ENCODE measurements at regions not wholly inside any gene's neighbourhood (a gene's known extent, or its start where the extent isn't known, plus 50 kb on each side); places are given as distances from the start of the nearest gene placed in this dataset.
"Not testable (repeated sequence)": the region's sequence is repeated elsewhere in the genome, so short reads cannot be mapped to it uniquely, and the experiment has no call there.

GRCh38 chr1:30000266-30000665 is 723.1 kb downstream of the MATN1 start:
- TF ChIP-seq, protein P1, sequence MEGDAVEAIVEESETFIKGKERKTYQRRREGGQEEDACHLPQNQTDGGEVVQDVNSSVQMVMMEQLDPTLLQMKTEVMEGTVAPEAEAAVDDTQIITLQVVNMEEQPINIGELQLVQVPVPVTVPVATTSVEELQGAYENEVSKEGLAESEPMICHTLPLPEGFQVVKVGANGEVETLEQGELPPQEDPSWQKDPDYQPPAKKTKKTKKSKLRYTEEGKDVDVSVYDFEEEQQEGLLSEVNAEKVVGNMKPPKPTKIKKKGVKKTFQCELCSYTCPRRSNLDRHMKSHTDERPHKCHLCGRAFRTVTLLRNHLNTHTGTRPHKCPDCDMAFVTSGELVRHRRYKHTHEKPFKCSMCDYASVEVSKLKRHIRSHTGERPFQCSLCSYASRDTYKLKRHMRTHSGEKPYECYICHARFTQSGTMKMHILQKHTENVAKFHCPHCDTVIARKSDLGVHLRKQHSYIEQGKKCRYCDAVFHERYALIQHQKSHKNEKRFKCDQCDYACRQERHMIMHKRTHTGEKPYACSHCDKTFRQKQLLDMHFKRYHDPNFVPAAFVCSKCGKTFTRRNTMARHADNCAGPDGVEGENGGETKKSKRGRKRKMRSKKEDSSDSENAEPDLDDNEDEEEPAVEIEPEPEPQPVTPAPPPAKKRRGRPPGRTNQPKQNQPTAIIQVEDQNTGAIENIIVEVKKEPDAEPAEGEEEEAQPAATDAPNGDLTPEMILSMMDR (IDR thresholded peaks at IDR 0.05; ENCODE audit: unreplicated experiment in 3 of 3): no peak
- Mint-ChIP-seq H3K27me3 (ENCODE audit: low read depth) (peaks cover 11% of the 10 kb centered on the region), H3K36me3 (ENCODE audit: low read depth) (no peaks in the 10 kb centered on the region), H3K9me3 (peaks cover 6% of the 10 kb centered on the region), H3K4me1 (no peaks in the 10 kb centered on the region), H3K4me3 (no peak overlapping the region), H3K27ac (no peak overlapping the region)

GRCh38 chr1:29999595-29999994 is 723.8 kb downstream of the MATN1 start:
- H3K27me3 Mint-ChIP-seq (ENCODE audit: low read depth): peaks cover 9% of the 10 kb centered on the region
- H3K9me3 Mint-ChIP-seq: peaks cover 10% of the 10 kb centered on the region
- no peak overlapping the region for H3K4me3 Mint-ChIP-seq
- TF ChIP-seq, protein P1 (IDR thresholded peaks at IDR 0.05; ENCODE audit: unreplicated experiment in 3 of 3): no peak
- H3K36me3 Mint-ChIP-seq (ENCODE audit: low read depth): no peaks in the 10 kb centered on the region
- no peaks in the 10 kb centered on the region for H3K4me1 Mint-ChIP-seq
- no peak overlapping the region for H3K27ac Mint-ChIP-seq

DNA sequence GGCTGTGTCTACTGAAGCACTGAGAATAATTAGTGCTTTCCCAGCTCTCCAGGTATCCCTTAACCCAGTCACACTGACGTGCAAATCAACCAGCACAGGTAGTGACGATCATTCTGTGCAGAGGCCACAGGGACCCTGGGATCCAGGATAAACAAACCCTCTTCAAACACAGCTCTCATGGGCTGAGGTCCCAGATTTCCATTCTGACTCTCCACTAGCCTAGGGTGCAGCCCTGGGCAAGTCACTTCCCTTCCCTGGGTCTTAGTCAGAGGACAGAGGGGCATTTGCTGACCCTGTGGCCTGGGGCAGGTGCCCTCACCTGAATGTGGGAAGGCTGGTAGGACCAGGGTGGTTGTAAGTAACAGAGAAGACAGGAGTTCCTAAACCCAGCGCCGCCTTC is 724.7 kb downstream of the MATN1 start:
- peaks cover 15% of the 10 kb centered on the region for H3K9me3 Mint-ChIP-seq
- H3K27me3 Mint-ChIP-seq (ENCODE audit: low read depth): peaks cover 9% of the 10 kb centered on the region
- H3K4me1 Mint-ChIP-seq: no peaks in the 10 kb centered on the region
- TF ChIP-seq, protein P1 (IDR thresholded peaks at IDR 0.05; ENCODE audit: unreplicated experiment in 3 of 3): no peak
- H3K4me3 Mint-ChIP-seq: no peak overlapping the region
- H3K36me3 Mint-ChIP-seq (ENCODE audit: low read depth): no peaks in the 10 kb centered on the region
- no peak overlapping the region for H3K27ac Mint-ChIP-seq

GRCh38 chr1:29997818-29998217 is 725.6 kb downstream of the MATN1 start:
- H3K27ac Mint-ChIP-seq; H3K4me3 Mint-ChIP-seq; H3K27me3 Mint-ChIP-seq (ENCODE audit: low read depth); H3K4me1 Mint-ChIP-seq; H3K36me3 Mint-ChIP-seq (ENCODE audit: low read depth): not testable (repeated sequence)
- H3K9me3 Mint-ChIP-seq: peaks cover 20% of the 10 kb centered on the region

DNA sequence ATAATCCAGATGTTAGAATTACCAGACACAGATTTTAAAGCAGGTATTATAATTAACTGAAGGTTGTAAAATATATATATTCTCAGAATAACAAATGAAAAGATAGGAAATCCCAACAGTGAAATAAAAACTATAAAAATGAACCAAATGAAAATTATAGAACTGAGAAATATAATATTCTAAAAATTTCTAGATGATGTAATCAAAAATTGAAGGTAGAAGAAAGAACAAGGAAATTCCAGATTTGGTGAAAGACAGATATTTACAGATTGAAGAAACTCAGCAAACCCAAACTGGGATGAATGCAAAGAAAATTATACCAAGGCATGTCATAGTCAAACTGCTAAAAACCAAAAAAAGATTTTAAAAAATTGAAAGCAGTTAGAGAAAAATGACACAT is 729.4 kb downstream of the MATN1 start:
- Mint-ChIP-seq H3K4me3 (no peak overlapping the region), H3K4me1 (no peaks in the 10 kb centered on the region), H3K9me3 (peaks cover 20% of the 10 kb centered on the region), H3K36me3 (ENCODE audit: low read depth) (peaks cover 5% of the 10 kb centered on the region), H3K27me3 (ENCODE audit: low read depth) (peaks cover 14% of the 10 kb centered on the region), H3K27ac (no peak overlapping the region)
- TF ChIP-seq, protein P1 (IDR thresholded peaks at IDR 0.05; ENCODE audit: unreplicated experiment in 3 of 3): no peak

GRCh38 chr1:29991815-29992214 is 731.6 kb downstream of the MATN1 start:
- TF ChIP-seq, protein P1 (IDR thresholded peaks at IDR 0.05; ENCODE audit: unreplicated experiment in 3 of 3): no peak
- Mint-ChIP-seq H3K9me3 (peaks cover 20% of the 10 kb centered on the region), H3K4me1 (no peaks in the 10 kb centered on the region), H3K27me3 (ENCODE audit: low read depth) (peaks cover 26% of the 10 kb centered on the region), H3K4me3 (no peak overlapping the region), H3K27ac (no peak overlapping the region), H3K36me3 (ENCODE audit: low read depth) (peaks cover 5% of the 10 kb centered on the region)
